Left lobe of liver (tissue), 2 donors: ENCODE measurements at regions not wholly inside any gene's neighbourhood (a gene's known extent, or its start where the extent isn't known, plus 50 kb on each side); places are given as distances from the start of the nearest gene placed in this dataset.

Experiments
- ATAC-seq: fragments of 200-7000 bp; cut with Tn5 transposase; one replicate; pipeline ENCODE4 v1.9.1; 2020; ENCODE audit warnings: mild to moderate bottlenecking, moderate library complexity
- DNase-seq: peaks from one replicate; pipeline ENCODE4 v3.0.0-alpha.2; 2020; ENCODE audit warnings: low spot score
- donor health status: DM: no; HTN: no; CAD: no; lungs with moderate emphysema.
- donor health status: DM: no; HTN: yes; CAD: no.

GRCh38 chr1:229023651-229024300 lies 247.1 kb upstream of the RAB4A start:
- peak; percentile 15 for ATAC-seq
- DNase-seq = no peak

DNA sequence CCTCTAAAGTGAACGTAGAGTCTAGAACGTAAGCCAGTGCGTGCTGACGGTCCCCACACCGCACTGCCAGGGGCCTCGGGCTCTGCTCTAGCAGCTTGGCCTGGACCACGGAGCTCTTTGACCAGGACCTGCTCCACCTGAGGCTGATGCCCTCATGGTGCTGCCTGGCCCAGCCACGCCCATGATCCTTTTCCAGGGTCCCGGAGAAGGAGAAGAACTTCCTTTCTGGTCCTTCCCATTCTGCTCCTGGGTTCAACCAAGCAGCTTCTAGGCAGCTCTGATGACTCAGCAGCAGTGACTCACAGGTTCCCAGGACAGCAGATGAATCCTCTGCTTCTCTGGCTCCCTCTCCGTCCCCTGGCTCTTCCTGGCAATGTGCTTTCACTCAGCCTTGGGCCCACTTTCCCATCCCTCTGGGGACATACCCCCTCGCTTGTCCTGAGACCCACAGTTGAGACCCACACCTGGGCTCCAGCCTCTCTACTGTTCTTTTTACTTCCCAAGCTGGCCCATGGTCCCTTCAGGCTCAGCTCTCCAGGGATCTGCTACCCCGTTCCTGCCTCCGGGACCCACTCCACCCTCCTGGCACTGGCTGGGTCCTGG lies 246.3 kb upstream of the RAB4A start:
- ATAC-seq (peak; percentile 25), DNase-seq (no peak)

DNA sequence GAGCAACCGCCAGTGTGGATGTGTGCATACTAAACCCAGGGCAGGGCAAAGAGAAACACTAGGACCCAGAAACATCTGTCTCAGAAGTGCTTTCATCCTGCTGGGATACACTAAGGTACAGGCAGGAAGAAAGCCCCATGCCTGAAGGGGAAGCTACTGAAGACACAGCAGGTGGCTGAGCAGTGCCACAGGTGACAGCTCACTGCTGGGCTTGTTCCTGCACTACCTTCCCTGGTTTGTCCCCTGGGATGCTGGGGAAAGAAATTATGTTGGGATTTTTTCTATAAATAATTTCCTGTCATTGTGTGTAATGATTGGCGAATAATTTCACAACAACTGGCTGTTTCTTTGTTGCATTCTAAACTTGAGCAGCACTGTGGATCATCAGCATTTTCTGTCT lies 245.3 kb upstream of the RAB4A start:
- ATAC-seq (no peak), DNase-seq (no peak)

- DNase-seq (no peak), ATAC-seq (no peak)
Measured at GRCh38 chr1:229027158-229027557, 243.8 kb upstream of the RAB4A start.

DNA sequence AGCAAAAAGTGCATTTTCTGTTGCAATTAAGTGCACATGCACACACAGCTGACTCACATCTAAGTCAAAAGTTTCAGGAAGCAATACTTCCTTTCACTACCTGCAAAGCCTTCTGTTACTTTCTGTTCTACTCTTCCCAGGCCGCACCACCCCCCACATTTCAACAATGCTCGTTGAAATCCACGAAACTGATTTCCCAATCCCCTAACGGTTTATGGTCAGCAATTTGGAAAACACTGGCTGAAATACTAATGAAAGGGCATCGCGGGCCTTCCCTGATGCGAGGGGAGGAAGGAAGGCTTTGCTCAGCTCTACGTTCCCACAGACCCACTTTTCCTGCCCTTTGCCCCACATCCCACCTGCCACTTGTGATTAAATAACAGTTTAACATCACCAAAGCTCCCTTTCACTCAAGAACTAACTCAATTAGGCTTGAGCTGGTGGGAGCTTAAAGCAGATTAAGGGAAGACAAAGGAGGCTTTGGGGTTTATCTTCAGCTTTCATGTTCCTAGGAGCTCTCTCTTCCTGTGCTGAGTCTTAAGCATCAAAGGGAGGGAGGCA lies 243.2 kb upstream of the RAB4A start:
- no peak for DNase-seq
- ATAC-seq = peak; percentile 80

GRCh38 chr1:229028544-229028943 lies 242.4 kb upstream of the RAB4A start:
- no peak for ATAC-seq
- no peak for DNase-seq

GRCh38 chr1:229028987-229029878 lies 241.7 kb upstream of the RAB4A start:
- ATAC-seq = no peak
- no peak for DNase-seq

- no peak for ATAC-seq
Measured at GRCh38 chr1:229029879-229030235, 241.1 kb upstream of the RAB4A start.

GRCh38 chr1:229030630-229031029 lies 240.3 kb upstream of the RAB4A start:
- ATAC-seq = no peak
- no peak for DNase-seq

More at GRCh38 chr1:229029879-229030235, 241.1 kb upstream of the RAB4A start:
- no peak for DNase-seq

DNA sequence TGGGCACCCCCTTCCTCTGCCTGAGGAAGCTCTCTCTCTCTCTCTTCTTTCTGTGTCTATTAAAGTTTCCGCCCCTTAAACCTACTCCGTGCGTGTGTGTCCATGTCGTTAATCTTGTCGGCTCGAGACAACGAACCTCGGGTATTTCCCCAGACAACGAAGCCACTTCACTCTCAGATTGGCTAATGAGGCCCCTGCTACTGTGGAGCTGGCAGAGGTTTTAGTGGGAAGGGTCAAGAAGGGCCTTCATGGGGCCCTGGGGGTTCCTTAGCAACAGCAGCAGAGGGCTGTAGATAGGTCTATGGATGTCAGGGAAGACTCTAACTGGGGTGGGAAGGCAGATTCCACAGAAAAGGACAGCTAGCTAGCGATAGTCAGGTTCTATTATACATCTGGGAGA lies 239.8 kb upstream of the RAB4A start:
- DNase-seq (no peak), ATAC-seq (no peak)

GRCh38 chr1:229031481-229032341 lies 239.2 kb upstream of the RAB4A start:
- ATAC-seq = no peak
- DNase-seq = no peak

GRCh38 chr1:229032375-229032774 lies 238.5 kb upstream of the RAB4A start:
- DNase-seq = no peak

GRCh38 chr1:229033480-229033879 lies 237.4 kb upstream of the RAB4A start:
- DNase-seq (no peak), ATAC-seq (no peak)

More at GRCh38 chr1:229032375-229032774, 238.5 kb upstream of the RAB4A start:
- no peak for ATAC-seq

DNA sequence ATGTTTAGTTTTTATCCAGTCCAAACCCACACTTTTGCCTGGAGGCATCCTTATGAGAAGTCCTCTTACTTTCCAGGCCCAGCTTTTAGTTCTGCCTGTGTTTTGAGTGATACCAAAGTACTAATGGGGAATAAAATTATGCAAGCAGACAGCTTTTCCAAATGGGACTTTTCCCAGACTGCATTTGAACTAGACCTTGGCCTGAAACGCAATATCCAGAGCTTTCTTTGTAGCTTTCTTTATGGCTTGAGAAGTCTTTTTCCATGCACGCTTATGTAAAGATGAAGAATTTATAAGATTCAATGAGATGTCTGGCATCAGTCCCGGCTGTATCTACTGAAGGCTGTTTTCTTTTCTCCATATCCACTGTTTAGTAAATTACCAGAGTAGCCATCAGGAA lies 236.6 kb upstream of the RAB4A start:
- ATAC-seq = no peak

GRCh38 chr1:229035054-229035747 lies 235.7 kb upstream of the RAB4A start:
- ATAC-seq (no peak), DNase-seq (no peak)

More for the DNA sequence above, 236.6 kb upstream of the RAB4A start:
- no peak for DNase-seq

DNA sequence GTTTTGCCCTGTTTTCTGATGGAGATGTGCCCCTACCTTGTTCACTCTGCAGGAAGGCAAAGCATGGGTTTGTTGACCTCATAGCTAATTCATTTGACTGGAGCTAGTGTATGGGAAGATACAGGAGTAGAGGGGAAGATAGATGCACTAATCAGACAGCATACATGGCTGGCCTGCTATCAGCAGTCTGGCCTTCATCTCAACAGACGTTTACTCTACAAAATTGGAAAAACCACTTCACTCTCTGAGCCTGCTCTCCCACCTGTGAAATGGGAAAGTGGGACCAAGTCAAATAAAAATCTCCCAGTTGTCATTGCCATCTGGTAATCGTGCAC lies 235.2 kb upstream of the RAB4A start:
- ATAC-seq = no peak
- no peak for DNase-seq

DNA sequence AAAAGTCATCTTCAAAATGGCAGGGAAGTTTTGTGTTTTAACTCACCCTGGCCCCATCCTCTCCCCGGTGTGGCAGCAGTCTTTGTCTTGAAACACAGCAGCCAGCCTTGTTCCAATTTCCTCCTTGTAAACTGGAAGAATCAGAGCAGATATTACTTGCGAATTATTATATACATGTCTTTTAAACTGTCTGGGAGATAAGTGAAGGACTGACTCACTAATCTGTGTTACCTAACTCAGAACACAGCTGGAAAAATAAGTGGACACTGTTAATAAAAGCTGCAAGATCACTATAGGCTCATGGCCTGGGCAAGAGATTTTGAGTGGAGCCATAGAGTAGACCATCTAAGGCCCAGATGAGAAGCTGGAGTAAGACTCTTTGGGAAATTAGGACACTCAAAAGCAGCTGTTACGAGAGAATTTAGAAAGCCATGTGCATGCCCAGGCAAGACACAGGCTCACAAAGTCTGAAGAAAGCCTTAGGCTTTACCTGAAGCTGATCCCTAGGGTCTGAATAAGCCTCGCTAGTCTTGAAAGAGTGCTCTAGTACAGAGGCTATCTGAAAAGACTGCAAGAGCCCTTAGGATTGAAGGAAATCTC lies 233.0 kb upstream of the RAB4A start:
- DNase-seq = no peak

DNA sequence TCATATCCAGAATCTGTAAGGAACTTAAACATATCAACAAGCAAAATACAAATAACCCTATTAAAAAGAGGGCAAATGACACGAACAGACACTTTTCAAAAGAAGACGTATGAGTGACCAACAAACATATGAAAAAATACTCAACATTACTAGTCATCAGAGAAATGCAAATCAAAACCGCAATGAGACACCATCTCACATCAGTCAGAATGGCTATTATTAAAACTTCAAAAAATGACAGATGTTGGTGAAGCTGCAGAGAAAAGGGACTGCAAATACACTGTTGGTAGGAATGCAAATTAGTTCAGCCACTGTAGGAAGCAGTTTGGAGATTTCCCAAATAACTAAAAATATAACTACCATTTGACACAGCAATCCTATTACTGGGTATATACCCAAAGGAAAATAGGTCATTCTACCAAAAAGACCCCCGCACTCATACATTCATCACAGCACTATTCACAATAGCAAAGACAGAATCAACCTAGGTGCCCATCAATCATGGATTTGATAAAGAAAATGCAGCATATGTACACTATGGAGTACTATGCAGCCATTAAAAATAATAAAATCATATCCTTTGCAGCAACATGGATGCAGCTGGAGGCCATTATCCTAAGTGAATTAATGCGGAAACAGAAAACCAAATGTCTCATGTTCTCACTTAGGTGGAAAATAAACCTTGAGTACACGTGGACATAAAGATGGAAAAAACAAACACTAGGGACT lies 230.1 kb upstream of the RAB4A start:
- ATAC-seq (no peak), DNase-seq (no peak)

More for the DNA sequence above, 233.0 kb upstream of the RAB4A start:
- ATAC-seq = no peak

DNA sequence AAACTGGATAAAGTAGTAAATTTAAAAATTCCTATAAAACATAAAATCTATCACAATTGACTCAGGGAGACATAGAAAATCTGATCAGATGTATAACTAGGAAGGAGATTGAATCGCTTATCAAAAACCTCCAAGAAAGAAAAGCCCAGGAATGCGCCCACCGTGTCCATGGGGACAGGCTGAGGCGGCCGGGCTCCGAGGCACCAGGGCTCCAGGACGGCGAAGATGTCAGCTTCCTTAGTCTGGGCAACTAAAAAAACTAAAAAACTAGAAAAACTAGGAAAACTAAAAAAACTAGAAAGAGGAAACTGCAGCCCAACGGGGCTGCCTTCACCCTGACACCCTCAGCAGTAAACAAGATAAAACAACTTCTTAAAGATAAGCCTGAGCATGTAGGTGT lies 229.0 kb upstream of the RAB4A start:
- ATAC-seq = no peak
- no peak for DNase-seq
